GM18508 (cell line): ENCODE measurements at regions not wholly inside any gene's neighbourhood (a gene's known extent, or its start where the extent isn't known, plus 50 kb on each side); places are given as distances from the start of the nearest gene placed in this dataset.

Experiments
- ATAC-seq: cut with Tn5 transposase; IDR thresholded peaks from one replicate; pipeline ENCODE4 v1.9.1; 2021; ENCODE audit warnings: moderate number of reproducible peaks; ENCODE audit not compliant: insufficient read depth, unreplicated experiment

DNA sequence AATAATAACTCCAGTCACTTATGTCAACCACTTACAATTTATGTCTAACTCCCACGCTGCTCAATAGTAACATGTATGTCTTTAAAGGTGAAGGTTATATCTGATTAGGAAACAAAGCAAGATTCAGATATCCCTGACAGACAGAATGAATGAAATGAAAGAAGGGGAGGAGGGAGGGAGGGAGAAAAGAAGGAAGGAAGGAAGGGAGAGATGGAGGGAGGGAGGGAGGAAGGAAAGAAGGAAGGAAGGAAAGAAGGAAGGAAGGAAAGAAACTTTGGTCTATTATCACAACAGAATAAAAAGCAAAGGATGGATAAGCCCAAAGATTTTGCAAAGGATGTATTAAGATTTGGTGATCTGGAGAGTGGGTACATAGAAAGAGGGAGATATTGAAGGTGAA, 433.3 kb downstream of the PRKD1 start:
- no peak for ATAC-seq

DNA sequence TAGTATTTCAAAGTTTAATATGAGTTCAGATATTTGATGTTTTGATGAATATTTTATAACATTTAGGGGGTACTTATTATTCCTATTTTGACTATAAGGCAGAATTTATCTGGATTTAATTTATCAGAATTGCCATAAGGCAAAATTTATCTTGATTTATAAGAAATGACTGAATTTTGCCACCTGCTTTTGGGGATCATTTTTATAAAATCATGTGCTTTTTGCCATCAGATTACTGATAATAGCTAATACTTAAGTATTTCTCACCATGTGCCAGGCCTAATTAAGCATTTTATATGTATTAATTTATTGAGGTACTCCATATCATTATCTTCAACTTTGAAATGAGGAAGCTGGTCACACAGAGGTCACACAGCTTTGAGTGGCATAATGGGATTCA, 423.7 kb downstream of the PRKD1 start:
- no peak for ATAC-seq

DNA sequence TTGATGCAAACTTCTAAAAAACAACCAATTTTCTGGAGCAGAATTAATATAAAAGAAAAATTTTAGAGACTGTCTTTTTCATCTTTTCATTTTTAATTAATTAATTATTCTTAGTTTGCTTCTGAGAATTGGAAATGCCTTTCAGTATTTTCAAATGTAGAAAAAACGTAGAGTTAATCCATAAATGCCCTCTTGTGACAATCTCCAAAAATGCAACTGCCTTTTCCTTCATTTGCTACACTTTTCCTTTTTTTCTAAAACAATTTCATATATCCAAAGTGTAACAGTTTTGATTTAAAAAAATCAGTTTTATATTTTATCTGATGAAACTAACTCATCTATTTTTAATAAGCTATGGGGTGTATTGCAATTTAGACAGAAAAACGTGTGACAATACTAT, 409.3 kb downstream of the PRKD1 start:
- no peak for ATAC-seq

- ATAC-seq: no peak
Observed at GRCh38 chr14:29521526-29522137, 406.0 kb downstream of the PRKD1 start.
